ENCODE measurements at regions not wholly inside any gene's neighbourhood (a gene's known extent, or its start where the extent isn't known, plus 50 kb on each side); places are given as distances from the start of the nearest gene placed in this dataset.

- TF ChIP-seq POLR2A (IDR thresholded peaks at IDR 0.05) (no peak), CTCF (IDR thresholded peaks at IDR 0.05) (no peak)
- intact Hi-C loops (cut with DNase I; ENCODE audit: low total_unique reads) = no loop called here
- no peak overlapping the region for H3K4me3 ChIP-seq
- H3K27me3 ChIP-seq = no peaks in the 10 kb centered on the region
- H3K4me1 ChIP-seq = no peaks in the 10 kb centered on the region
- DNase-seq = no peak
- H3K9me3 ChIP-seq = no peaks in the 10 kb centered on the region
- no peak overlapping the region for H3K27ac ChIP-seq
- no peaks in the 10 kb centered on the region for H3K36me3 ChIP-seq (ENCODE audit: low read depth, missing control alignments)
- 60 to 61% methylated on average over 3 of the region's 3 CpGs for WGBS, 2 donors
Measured at GRCh38 chr3:155010416-155010815, 69.7 kb upstream of the MME start.

GRCh38 chr3:155009217-155009616 lies 70.9 kb upstream of the MME start:
- no peak overlapping the region for H3K27ac ChIP-seq
- 73 to 81% methylated on average over 2 of the region's 2 CpGs for WGBS, 2 donors
- H3K9me3 ChIP-seq = no peaks in the 10 kb centered on the region
- no peak overlapping the region for H3K4me3 ChIP-seq
- TF ChIP-seq CTCF (IDR thresholded peaks at IDR 0.05) = no peak
- no peak for TF ChIP-seq POLR2A (IDR thresholded peaks at IDR 0.05)
- no peaks in the 10 kb centered on the region for H3K36me3 ChIP-seq (ENCODE audit: low read depth, missing control alignments)
- H3K4me1 ChIP-seq = no peaks in the 10 kb centered on the region
- H3K27me3 ChIP-seq = no peaks in the 10 kb centered on the region
- no peak for DNase-seq
- intact Hi-C loops (cut with DNase I; ENCODE audit: low total_unique reads) = no loop called here

- 70 to 81% methylated on average over 3 of the region's 3 CpGs for WGBS, 2 donors
- Histone ChIP-seq H3K4me3 (no peak overlapping the region), H3K36me3 (ENCODE audit: low read depth, missing control alignments) (no peaks in the 10 kb centered on the region), H3K4me1 (no peaks in the 10 kb centered on the region), H3K27me3 (no peaks in the 10 kb centered on the region), H3K9me3 (no peaks in the 10 kb centered on the region), H3K27ac (no peak overlapping the region)
- no peak for TF ChIP-seq POLR2A (IDR thresholded peaks at IDR 0.05)
- no peak for TF ChIP-seq CTCF (IDR thresholded peaks at IDR 0.05)
- intact Hi-C loops (cut with DNase I; ENCODE audit: low total_unique reads) = no loop called here
- DNase-seq = no peak
Measured at GRCh38 chr3:155007729-155008128, 72.4 kb upstream of the MME start.

GRCh38 chr3:155001289-155002010 lies 78.7 kb upstream of the MME start:
- Histone ChIP-seq H3K4me1 (no peaks in the 10 kb centered on the region), H3K9me3 (no peaks in the 10 kb centered on the region), H3K4me3 (no peak overlapping the region), H3K27ac (no peak overlapping the region), H3K36me3 (ENCODE audit: low read depth, missing control alignments) (no peaks in the 10 kb centered on the region), H3K27me3 (no peaks in the 10 kb centered on the region)
- TF ChIP-seq POLR2A (IDR thresholded peaks at IDR 0.05) (no peak), CTCF (IDR thresholded peaks at IDR 0.05) (no peak)
- intact Hi-C loops (cut with DNase I; ENCODE audit: low total_unique reads) = no loop called here
- no peak for DNase-seq
- 71 to 77% methylated on average over 7 of the region's 7 CpGs for WGBS, 2 donors

- Histone ChIP-seq H3K36me3 (ENCODE audit: low read depth, missing control alignments) (no peaks in the 10 kb centered on the region), H3K4me3 (no peak overlapping the region), H3K27ac (no peak overlapping the region), H3K9me3 (no peaks in the 10 kb centered on the region), H3K27me3 (no peaks in the 10 kb centered on the region), H3K4me1 (no peaks in the 10 kb centered on the region)
- intact Hi-C loops (cut with DNase I; ENCODE audit: low total_unique reads) = no loop called here
- DNase-seq = no peak
- no peak for TF ChIP-seq CTCF (IDR thresholded peaks at IDR 0.05)
- TF ChIP-seq POLR2A (IDR thresholded peaks at IDR 0.05) = no peak
Measured at GRCh38 chr3:154992655-154993054, 87.5 kb upstream of the MME start.

Measured in testis (tissue), 2 donors.